GM21381 (cell line): ENCODE measurements at regions not wholly inside any gene's neighbourhood (a gene's known extent, or its start where the extent isn't known, plus 50 kb on each side); places are given as distances from the start of the nearest gene placed in this dataset.
"Not testable (repeated sequence)": the region's sequence is repeated elsewhere in the genome, so short reads cannot be mapped to it uniquely, and the experiment has no call there.

ENCODE experiments used
- ATAC-seq: cut with Tn5 transposase; IDR thresholded peaks from one replicate; pipeline ENCODE4 v1.9.1; 2021; ENCODE audit warnings: mild to moderate bottlenecking, moderate library complexity; ENCODE audit not compliant: unreplicated experiment

DNA sequence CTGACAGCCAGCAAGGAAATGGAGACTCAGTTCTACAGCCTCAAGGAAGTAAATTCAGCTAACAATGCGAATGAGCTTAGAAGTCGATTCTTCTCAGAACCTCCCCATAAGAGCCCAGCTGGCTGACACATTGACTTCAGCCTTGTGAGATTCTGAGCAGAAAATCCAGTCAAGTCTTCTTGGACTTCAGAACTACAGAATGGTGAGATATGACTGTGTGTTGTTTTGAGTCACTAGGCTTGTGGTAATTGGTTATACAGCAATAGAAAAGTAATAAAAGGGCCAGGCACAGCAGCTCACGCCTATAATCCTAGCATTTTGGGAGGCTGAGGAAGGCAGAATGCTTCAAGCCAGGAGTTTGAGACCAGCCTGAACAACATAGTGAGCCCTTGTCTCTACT lies 161.8 kb upstream of the IVNS1ABP start:
- no peak for ATAC-seq

DNA sequence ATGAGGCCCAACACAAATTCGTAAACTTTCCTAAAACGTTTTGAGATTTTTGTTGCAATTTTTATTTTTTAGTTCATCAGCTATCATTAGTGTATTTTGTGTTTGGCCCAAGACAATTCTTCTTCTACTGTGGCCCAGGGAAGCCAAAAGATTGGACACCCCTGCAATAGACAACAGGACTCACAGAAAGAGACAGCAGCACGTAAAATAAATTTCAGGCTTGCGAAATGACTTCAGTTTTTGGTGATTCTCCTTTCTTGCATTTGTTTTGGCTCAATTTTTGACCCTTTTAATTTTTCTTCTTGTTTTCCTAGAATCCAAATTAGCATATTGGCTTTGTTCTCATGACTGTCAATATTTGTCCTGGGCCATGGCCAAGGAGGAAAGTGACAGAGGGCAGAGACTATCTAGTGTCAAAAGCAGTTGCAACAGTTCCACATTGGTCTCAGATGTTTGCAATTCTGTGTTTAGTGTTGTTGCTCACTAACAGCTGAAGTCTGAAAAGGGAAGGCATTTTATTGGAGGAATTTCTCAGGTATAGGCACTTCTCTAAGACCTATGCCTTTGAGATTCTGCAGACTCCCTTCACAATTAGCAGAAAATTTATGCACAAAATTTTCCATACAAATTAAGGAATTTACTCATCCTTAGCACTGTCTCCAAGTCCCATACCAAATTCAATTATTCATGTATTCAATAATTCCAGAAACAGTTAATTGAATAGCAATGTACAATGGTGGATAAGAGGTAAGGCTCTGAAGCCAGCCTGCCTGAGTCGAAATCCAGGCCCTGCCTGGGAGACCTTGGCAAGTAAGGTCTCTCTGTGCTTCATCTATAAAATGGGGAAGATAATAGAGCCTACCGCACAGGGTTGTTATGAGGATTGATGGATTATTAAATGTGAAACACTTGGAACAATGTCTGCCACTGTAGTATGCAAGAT lies 160.9 kb upstream of the IVNS1ABP start:
- ATAC-seq = no peak

DNA sequence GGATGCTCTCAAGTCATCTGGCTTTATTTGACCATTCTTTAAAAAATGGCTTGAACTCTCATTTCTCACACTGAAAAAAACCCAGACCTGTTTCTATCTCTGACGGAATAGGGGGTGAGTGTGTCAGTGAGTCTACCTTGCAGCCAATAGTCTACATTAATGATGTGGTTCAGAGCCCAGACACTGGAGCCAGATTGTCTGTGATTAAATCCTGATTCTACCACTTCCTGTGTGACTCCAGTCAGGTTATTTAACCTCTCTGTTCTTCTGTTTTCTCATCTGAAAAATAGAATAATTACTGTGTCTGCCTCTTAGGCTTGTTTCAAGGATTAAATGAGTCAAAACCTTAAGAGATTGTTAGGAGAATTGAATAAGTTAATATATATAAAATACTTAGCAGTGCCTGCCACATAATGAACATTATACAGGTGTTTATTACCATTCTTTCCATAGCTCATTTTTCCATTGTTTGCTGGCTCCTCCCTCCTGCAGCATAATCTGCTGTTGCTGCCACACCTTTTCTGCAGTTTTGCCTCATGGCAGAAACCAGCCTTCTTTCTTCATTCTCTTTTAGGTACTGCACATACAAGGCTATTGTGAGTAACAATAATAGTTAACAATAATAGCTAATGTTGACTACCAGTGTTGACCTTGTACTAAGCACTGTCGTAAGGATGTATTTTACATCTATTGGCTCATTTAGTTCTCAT lies 157.6 kb upstream of the IVNS1ABP start:
- no peak for ATAC-seq

DNA sequence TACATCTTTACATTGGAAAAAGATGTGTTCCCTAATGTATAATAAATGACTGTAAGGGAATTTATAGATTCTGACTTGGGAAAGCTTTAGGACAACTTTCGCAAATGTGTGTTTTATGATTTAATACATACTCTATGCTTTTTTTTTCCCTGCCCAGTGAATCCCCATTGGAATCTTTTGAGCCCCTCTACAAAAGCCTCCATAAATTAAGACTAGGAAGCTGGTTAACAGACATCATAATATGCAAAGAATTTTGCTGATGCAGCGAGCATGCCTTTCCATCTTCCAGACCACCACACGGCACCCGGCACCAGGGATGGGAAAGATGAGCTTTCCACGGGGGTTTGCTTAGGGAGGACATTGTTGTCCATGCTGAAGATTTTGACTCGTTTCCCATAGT lies 156.1 kb upstream of the IVNS1ABP start:
- no peak for ATAC-seq

DNA sequence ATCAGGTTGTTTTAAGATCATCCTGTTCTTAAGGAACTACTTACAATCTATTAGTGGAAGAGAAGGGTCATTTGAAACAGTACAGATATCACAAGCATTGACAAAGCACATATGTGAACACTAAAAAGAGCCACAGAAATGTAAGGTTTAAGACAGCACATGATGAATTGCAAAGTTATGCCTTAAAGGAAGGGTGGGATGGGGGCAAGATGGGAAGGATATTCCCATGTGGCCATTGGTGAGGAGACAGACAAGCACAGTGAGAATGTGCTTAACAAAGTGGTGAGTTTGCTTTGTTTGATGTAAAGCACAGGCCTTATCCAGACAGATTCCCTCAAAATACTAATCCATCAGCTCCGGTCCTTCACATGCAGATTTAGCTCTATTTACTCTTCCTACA lies 151.6 kb upstream of the IVNS1ABP start:
- ATAC-seq = no peak

DNA sequence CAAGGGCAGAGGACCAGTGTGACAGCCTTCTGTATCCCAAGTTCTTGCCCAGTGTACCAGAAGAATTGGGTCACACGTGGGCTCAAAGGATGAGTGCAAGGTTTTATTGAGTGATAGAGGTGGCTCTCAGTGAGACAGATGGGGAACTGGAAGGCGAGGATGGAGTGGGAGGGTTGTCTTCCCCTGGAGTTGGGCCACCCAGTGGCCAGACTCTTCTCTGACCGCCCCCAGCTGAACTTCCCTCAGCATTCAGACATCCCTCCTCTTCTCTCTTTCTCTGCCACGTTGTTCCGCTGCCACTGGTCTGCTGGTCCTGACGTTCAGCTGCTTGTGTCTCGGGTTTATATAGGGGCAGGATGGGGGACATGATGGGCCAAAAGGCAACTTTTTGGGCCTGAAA lies 150.1 kb upstream of the IVNS1ABP start:
- ATAC-seq = no peak

DNA sequence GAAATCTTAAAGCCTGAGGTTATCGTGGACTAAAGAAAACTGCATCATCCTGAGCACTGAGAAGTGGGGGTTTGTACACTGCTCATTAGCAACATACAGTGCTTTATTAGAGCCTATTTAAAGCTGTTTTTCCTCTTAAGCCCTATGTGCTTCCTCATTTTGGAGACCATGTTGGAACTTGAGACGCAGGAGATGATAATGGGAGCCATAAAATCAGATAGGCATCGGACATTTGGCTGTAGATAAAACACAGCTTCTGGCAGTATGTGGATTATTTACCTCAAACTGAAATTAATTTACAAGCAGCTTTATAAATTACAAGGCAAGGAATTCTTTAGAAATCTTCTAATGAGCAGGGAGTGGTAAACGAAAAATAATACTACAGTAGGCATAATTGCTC lies 147.7 kb upstream of the IVNS1ABP start:
- no peak for ATAC-seq

DNA sequence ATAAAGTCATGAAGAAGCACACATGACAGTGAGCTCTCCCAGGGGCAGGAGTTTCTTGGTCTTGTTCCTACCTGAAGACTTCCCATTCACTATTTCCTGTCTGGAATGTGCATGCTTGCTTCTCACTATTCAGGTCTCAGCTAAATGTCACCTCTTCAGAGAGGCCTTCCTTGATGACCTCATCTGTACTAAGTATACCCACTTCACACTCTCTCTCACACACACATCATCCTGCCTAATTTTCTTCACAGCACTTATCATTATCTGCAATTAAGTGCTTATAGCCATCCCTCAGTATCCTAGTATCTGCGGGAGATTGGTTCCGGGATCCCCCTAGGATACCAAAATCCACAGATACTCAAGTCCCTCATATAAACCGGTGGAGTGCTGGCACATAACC lies 146.4 kb upstream of the IVNS1ABP start:
- no peak for ATAC-seq

DNA sequence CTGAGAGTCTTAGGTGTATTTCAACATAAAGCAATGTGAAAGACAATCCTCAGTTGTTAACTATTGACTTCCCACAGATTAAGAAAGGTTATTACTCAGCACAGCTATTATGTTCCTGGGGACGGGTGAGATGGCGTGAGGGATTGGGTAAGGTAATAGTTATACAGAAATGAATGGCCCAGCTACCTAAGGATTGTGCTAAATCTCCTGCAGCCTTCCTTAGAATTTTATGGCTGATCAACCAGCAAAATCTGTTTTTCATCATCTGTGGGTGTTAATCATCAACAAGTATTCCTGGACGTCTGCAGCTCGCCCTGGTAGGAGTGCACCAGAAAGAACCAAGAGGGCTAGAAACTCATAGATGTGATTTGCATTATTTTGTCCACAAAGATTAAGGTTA lies 146.0 kb upstream of the IVNS1ABP start:
- ATAC-seq = no peak

DNA sequence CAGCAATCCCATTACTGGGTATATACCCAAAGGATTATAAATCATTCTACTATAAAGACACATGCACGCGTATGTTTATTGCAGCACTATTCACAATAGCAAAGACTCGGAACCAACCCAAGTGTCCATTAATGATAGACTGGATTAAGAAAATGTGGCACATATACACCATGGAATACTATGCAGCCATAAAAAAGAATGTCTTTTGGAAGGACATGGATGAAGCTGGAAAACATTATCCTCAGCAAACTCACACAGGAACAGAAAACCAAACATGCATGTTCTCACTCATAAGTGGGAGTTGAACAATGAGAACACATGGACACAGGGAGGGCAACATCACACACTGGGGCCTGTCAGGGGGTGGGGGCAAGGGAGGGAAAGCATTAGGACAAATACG lies 143.7 kb upstream of the IVNS1ABP start:
- ATAC-seq = not testable (repeated sequence)

DNA sequence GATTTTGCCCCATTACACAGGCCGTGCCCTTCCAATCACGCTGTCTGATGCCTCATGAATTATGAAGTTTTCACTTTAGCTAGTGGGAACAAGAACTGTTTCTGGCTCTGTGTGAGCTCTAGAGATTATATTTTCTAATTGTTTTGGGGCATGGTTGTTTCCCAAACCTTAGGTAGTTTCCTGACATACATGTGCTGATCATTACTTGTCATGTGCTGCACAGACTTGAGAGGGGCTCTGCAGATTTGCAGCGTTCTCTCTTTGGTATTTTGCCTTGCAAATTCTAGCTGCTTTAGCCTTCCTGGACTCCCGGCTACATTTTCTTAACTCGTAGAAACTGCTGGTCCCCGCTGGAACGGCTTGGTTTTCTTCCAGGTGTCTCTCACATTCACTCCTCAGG lies 142.1 kb upstream of the IVNS1ABP start:
- ATAC-seq = no peak

DNA sequence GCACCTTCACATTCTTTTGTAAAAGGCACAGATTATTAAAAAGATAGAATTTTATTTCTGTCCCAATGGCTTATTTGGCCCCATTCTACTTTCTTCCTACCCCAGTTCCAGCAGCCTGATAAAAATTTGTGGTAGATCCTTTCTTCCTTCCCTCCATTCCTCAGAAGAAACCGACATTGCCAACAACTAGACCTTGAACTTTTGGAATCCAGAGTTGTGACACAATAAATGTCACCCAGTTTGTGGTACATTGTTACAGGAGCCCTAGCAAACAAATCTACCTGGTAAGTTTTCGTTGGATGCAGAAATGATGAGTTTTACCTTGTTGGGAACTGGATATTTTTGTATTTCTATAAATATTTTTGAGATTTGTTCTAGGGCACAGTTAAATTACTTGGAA lies 141.6 kb upstream of the IVNS1ABP start:
- no peak for ATAC-seq

DNA sequence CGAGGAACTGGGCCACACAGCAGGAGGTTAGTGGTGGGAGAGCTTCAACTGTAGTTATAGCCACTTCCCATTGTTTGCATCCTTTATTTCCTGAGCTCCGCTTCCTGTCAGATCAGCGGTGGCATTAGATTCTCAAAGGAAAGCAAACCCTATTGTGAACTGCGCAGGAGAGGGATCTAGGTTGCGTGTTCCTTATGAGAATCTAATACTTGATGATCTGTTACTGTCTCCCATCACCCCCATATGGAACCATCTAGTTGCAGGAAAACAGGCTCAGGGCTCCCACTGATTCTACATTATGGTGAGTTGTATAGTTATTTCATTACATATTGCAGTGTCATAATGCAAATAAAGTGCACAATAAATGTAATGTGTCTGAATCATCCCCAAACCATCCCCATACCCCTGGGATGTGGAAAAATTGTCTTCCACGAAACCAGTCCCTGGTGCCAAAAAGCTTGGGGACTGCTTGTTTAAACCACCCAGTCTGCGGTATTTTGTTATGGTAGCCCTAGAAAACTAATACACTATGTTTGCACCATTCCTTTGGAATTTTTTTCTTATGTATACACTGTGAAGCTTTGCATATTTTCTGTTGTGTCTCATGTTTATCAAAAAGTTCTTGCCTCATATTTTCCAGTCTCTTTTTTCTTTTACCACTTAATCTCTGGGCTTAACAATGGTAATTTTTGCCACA lies 136.6 kb upstream of the IVNS1ABP start:
- ATAC-seq = no peak

DNA sequence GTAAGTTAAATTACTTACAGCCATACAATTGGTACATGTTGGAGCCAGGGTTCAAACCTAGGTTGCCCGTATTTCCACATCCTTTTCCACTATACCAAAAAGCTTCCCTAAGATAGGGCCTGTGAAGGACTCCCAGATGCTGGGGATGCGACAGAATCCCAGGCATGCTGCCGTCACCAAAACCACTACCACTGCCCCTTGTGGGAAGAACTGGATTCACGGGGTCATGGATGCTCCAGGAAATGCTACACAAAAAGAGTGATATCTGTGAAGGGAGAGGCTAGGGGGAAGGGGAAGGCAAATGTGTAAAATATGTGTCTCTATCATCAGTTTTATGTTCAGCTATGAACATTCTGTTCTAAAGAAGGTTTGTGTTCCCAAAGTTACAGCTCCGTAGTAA lies 133.9 kb upstream of the IVNS1ABP start:
- no peak for ATAC-seq

DNA sequence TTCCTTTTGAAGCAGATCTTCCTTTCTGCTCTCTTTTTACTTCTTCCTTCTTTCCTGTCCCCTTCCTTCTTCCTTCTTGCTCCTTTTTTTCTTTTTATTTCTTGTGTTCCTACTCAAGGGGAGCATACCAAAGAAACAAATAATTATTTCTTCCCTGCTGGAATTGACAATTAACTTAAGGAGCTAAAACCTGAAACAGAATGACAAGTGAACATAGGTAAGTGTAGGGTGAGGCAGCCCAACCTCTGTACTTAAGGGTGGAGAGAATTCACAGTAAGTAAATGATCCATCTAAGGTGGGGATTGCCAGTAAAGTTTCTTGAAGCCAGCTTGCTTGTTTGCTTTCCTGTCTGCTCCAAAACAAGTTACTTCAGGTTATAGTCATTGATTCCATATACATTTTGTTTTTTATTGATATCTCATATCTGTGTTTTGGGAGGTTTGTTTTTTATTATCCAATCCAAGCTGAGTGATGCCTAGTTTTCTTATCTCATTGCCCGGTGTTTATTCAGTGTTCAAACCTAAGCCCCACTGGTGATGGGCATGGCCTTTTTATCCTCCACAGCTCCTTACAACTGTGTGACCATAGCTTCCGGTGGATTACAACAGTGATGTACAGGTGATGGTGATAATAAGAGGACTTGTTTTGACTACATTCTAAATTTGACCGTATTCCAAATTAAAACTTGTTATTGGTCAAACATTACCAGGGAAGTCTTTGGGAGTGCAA lies 133.2 kb upstream of the IVNS1ABP start:
- ATAC-seq = no peak

DNA sequence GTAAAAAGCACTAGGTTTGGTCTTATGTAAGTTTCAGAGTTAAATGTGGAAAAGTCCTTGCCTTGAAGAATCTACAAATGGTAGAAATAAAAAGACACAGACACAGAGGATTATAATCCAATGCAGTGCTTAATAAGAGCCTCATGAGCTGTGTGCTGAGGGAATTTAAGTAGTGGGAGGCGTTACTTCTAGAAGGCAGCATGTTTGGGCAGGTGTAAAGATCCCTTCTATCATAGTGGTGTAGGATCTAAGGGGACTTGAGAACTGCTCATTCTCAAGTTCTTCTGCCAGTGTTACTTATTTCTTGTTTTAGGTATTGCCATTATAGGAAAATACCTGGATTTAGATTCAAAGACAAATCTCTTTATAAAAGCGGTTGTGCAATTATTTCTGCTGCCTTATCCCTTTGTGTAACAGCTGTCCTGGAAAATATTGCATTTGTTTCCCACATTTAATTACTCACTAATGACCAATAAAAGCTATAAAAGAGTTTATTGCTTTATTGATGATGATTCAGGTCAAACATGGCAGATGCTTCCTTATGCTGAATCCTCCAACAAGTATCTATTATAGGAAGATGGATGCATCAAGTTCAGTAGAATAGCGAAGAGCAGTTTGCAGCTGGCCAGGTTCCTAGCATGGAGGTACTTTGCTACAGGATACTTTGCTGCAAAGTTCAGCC lies 132.5 kb upstream of the IVNS1ABP start:
- no peak for ATAC-seq

DNA sequence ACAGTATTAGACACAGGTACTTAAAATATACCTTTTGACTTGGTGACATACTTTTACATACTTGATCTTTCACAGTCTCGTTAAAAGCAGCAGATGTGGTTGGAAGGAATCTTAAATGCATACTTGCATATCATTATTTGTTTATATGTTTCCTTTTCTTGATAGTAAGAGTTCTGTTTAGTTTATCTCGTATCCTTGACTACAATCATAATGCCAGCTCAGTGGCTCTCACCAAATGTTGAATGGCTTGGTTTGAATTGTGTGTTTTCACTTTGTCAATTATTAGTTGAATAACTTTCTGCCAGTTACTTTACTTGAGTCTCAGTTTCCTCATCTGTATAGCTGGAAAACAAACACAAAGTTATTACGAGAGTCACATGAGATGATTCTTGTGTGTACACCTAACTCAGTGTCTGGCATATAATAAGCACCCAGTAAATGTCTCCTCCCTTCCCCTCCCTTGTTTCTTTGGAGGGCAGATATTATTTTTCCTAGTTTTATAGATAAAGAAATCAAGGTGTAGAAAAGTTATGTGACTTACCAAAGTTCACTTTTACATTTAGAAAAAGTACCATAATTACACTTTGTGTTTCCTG lies 131.6 kb upstream of the IVNS1ABP start:
- ATAC-seq = no peak

DNA sequence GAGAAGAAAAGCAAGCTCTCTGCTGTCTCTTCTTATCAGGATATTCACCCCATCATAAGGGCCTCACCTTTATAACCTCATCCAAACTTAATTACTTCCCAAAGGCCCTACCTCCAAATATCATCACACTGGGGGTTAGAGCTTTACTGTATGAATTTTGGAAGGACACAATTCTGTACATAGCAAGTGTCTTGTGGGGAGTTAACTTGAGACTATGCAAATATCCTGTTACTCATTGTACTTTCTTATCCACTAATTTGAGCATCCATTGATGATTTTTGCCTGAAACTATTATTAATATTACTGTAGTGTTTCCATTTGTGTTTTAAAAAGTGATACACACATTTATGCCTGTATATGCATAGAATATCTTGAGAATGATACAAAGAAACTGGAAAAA lies 129.1 kb upstream of the IVNS1ABP start:
- ATAC-seq = no peak

DNA sequence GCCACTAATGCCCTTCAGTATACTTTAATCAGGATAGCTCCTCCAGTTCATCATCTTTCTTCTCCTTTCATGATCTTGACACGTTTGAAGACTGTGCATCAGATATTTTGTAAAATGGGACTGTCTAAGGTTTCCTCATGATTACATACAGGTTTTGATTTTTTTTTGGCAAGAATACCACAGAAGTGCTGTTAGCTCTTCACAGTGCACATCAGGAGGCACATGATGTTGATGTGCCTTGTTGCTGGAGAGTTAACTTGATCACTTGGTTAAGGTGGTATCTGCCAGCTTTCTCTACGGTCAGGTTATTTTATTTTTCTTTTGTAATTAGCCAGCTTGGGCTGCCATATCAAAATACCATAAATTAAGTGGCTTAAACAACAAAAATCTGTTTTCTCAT lies 128.6 kb upstream of the IVNS1ABP start:
- no peak for ATAC-seq

DNA sequence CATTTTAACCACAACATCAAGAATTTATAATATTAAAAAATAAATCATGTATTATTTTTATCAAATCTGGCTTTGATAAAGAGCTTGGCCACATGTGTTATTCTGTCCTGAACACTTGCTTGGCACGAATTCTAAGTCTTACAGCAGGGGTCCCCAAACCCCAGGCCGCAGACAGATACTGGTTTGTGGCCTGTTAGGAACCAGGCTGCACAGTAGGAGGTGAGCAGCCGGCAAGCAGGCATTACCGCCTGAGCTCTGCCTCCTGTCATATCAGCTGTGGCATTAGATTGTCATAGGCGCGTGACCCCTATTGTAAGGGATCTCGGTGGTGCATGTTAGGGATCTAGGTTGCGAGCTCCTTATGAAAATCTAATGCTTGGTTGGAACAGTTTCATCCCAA lies 127.6 kb upstream of the IVNS1ABP start:
- ATAC-seq = no peak
